ENCODE measurements at regions not wholly inside any gene's neighbourhood (a gene's known extent, or its start where the extent isn't known, plus 50 kb on each side); places are given as distances from the start of the nearest gene placed in this dataset.
"Not testable (repeated sequence)": the region's sequence is repeated elsewhere in the genome, so short reads cannot be mapped to it uniquely, and the experiment has no call there.

DNA sequence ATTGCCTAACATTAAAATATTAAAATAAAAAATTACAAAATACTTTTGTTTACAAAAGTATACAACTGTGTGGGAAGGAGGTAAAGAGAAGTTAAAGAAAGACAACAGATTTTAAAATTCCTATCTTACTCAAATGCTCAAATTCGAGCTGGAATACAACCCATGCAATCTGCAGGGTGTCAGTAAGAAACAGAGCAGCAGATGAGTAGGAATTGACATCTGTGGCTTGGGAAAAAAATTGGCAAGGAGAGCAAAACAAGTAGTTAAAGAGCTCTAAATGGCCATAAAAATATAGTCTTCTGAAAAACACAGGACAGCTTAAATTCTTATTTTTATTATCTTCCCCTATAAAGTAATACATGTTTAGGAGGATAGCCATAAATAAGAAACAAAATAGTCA, 1609.0 kb upstream of the AGA start:
- no peak overlapping the region for H3K4me3 ChIP-seq
- H3K36me3 ChIP-seq = no peaks in the 10 kb centered on the region
- H3K4me1 ChIP-seq = no peaks in the 10 kb centered on the region
- no peak overlapping the region for H3K27ac ChIP-seq
- intact Hi-C loops (cut with DNase I; ENCODE audit: low total_unique reads) = no loop called here
- TF ChIP-seq POLR2A (IDR thresholded peaks at IDR 0.05) (no peak), POLR2AphosphoS5 (IDR thresholded peaks at IDR 0.05) (no peak), CTCF (IDR thresholded peaks at IDR 0.05 in 8 of 11, conservative IDR thresholded peaks at IDR 0.05 in 3 of 11) (no peak)
- no peak for DNase-seq
- WGBS, 5 donors = 22 to 41% (median 36%) methylated on average over 1 of the region's 1 CpG
- no peaks in the 10 kb centered on the region for H3K27me3 ChIP-seq (replicated peaks in 1 of 7)
- peaks cover 0 to 16% (median 0%) of the 10 kb centered on the region in 8 donors for H3K9me3 ChIP-seq

DNA sequence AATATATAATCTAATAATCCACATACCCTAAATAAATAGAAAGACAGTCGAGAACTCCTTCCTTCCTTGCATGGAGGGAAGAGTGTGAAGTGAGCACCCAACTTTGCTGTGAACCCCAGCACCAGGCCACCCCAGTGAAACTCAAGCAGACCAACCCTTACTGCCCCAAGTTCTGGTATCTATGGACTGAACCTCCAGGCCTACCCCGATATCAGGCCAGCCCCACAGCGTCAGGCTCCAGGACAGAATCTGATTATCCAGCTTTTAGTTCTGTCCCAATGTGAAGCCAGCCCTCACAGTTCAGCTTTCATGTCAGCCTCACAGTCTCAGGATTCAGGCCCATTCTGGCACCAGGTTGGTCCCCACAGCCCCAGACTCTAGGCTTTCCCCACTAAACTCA, 1617.2 kb upstream of the AGA start:
- Histone ChIP-seq H3K9me3 (peaks cover 0 to 13% (median 9%) of the 10 kb centered on the region in 8 donors), H3K4me1 (no peaks in the 10 kb centered on the region), H3K27me3 (replicated peaks in 1 of 7) (no peaks in the 10 kb centered on the region), H3K27ac (no peak overlapping the region), H3K4me3 (no peak overlapping the region), H3K36me3 (no peaks in the 10 kb centered on the region)
- no peak for TF ChIP-seq POLR2AphosphoS5 (IDR thresholded peaks at IDR 0.05)
- no peak for TF ChIP-seq CTCF (IDR thresholded peaks at IDR 0.05 in 8 of 11, conservative IDR thresholded peaks at IDR 0.05 in 3 of 11)
- TF ChIP-seq POLR2A (IDR thresholded peaks at IDR 0.05) = no peak
- WGBS, 5 donors = 80 to 92% (median 84%) methylated on average over 3 of the region's 3 CpGs
- no peak for DNase-seq
- intact Hi-C loops (cut with DNase I; ENCODE audit: low total_unique reads) = no loop called here

DNA sequence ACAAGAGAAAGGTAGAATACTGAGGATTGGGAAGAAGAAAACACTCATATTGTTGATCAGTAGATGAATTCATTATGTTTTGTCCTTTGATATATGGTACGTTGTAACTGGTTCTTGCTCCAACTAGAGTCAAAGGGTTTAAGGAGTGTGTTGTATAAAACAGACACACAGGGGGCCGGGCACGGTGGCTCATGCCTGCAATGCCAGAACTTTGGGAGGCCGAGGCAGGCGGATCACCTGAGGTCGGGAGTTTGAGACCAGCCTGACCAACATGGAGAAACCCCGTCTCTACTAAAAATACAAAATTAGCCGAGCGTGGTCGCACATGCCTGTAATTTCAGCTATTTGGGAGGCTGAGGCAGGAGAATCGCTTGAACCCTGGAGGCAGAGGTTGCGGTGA, 1624.0 kb upstream of the AGA start:
- H3K27me3 ChIP-seq (replicated peaks in 1 of 7); DNase-seq; H3K4me1 ChIP-seq; H3K36me3 ChIP-seq; H3K9me3 ChIP-seq; H3K4me3 ChIP-seq; intact Hi-C loops (cut with DNase I; ENCODE audit: low total_unique reads); H3K27ac ChIP-seq: not testable (repeated sequence)
- WGBS, 5 donors = 86 to 94% (median 88%) methylated on average over 12 of the region's 12 CpGs

DNA sequence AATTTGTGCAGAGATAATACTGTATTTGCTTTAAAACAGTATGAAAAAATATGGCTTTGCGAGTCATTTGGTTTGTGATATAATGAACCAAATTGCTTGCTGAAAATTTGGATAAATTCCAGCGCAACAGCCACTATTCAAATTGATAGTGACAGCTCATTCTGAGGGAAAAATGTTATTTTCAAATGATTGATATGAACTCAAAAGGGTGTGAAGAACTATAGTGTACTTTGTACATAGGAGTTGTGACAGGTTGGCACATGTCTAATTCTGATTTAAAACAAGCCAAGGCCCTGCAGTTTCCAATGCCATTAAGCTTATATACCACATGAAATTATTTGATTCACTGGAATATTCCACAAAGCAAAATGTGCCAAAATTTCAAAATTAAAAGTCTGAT, 1628.9 kb upstream of the AGA start:
- Histone ChIP-seq H3K9me3 (peaks cover 0 to 10% (median 0%) of the 10 kb centered on the region in 8 donors), H3K36me3 (no peaks in the 10 kb centered on the region), H3K4me3 (no peak overlapping the region), H3K27ac (no peak overlapping the region), H3K4me1 (no peaks in the 10 kb centered on the region), H3K27me3 (replicated peaks in 1 of 7) (no peaks in the 10 kb centered on the region)
- DNase-seq = no peak
- no peak for TF ChIP-seq CTCF (IDR thresholded peaks at IDR 0.05 in 8 of 11, conservative IDR thresholded peaks at IDR 0.05 in 3 of 11)
- no peak for TF ChIP-seq POLR2AphosphoS5 (IDR thresholded peaks at IDR 0.05)
- TF ChIP-seq POLR2A (IDR thresholded peaks at IDR 0.05) = no peak
- intact Hi-C loops (cut with DNase I; ENCODE audit: low total_unique reads) = no loop called here
- 82 to 91% (median 85%) methylated on average over 2 of the region's 2 CpGs for WGBS, 5 donors

GRCh38 chr4:179076865-179077264, 1634.6 kb upstream of the AGA start:
- intact Hi-C loops (cut with DNase I; ENCODE audit: low total_unique reads) = no loop called here
- peaks cover 0 to 19% (median 0%) of the 10 kb centered on the region in 8 donors for H3K9me3 ChIP-seq
- TF ChIP-seq POLR2AphosphoS5 (IDR thresholded peaks at IDR 0.05) (no peak), POLR2A (IDR thresholded peaks at IDR 0.05) (no peak), CTCF (IDR thresholded peaks at IDR 0.05 in 8 of 11, conservative IDR thresholded peaks at IDR 0.05 in 3 of 11) (no peak)
- no peaks in the 10 kb centered on the region for H3K36me3 ChIP-seq
- no peak overlapping the region for H3K27ac ChIP-seq
- DNase-seq = no peak
- H3K27me3 ChIP-seq (replicated peaks in 1 of 7) = no peaks in the 10 kb centered on the region
- H3K4me3 ChIP-seq = no peak overlapping the region
- WGBS, 5 donors = 82 to 93% (median 90%) methylated on average over 14 of the region's 14 CpGs
- H3K4me1 ChIP-seq = no peaks in the 10 kb centered on the region
